ENCODE measurements at regions not wholly inside any gene's neighbourhood (a gene's known extent, or its start where the extent isn't known, plus 50 kb on each side); places are given as distances from the start of the nearest gene placed in this dataset.

- no peak for DNase-seq (ENCODE audit: low read depth in 1 of 2, low spot score in 1 of 2)
- Histone ChIP-seq H3K27me3 (ENCODE audit: insufficient read depth, poor library complexity, severe bottlenecking) (no peaks in the 10 kb centered on the region), H3K27ac (replicated peaks) (no peak overlapping the region), H3K4me3 (replicated peaks; ENCODE audit: insufficient read depth, low read length) (no peak overlapping the region)
- TF ChIP-seq CTCF (IDR thresholded peaks at IDR 0.05; ENCODE audit: insufficient read depth, low read length): no peak
- no peak for TF ChIP-seq SPI1 (IDR thresholded peaks at IDR 0.05; ENCODE audit: borderline replicate concordance, low read depth)
- TF ChIP-seq GABPA (IDR thresholded peaks at IDR 0.05; ENCODE audit: low read depth): no peak
- no peak for TF ChIP-seq POLR2AphosphoS5 (IDR thresholded peaks at IDR 0.05; ENCODE audit: low read depth)
- no peak for TF ChIP-seq REST (IDR thresholded peaks at IDR 0.05; ENCODE audit: insufficient replicate concordance, low read depth)
Measured at GRCh38 chr5:77563475-77563874, 71.4 kb upstream of the WDR41 start.

- Histone ChIP-seq H3K4me3 (replicated peaks; ENCODE audit: insufficient read depth, low read length) (no peak overlapping the region), H3K27me3 (ENCODE audit: insufficient read depth, poor library complexity, severe bottlenecking) (no peaks in the 10 kb centered on the region), H3K27ac (replicated peaks) (no peak overlapping the region)
- DNase-seq (ENCODE audit: low read depth in 1 of 2, low spot score in 1 of 2): no peak
- no peak for TF ChIP-seq CTCF (IDR thresholded peaks at IDR 0.05; ENCODE audit: insufficient read depth, low read length)
Measured at GRCh38 chr5:77561965-77562364, 69.8 kb upstream of the WDR41 start.

GRCh38 chr5:77560677-77561263 is 68.7 kb upstream of the WDR41 start:
- no peak overlapping the region for H3K4me3 ChIP-seq (replicated peaks; ENCODE audit: insufficient read depth, low read length)
- no peaks in the 10 kb centered on the region for H3K27me3 ChIP-seq (ENCODE audit: insufficient read depth, poor library complexity, severe bottlenecking)
- peak in 1 of 2 experiments; percentile 1 for DNase-seq (ENCODE audit: low read depth in 1 of 2, low spot score in 1 of 2)
- no peak overlapping the region for H3K27ac ChIP-seq (replicated peaks)
- no peak for TF ChIP-seq SPI1 (IDR thresholded peaks at IDR 0.05; ENCODE audit: borderline replicate concordance, low read depth)
- TF ChIP-seq REST (IDR thresholded peaks at IDR 0.05; ENCODE audit: insufficient replicate concordance, low read depth): no peak
- TF ChIP-seq CTCF (IDR thresholded peaks at IDR 0.05; ENCODE audit: insufficient read depth, low read length): no peak
- TF ChIP-seq GABPA (IDR thresholded peaks at IDR 0.05; ENCODE audit: low read depth): no peak

DNA sequence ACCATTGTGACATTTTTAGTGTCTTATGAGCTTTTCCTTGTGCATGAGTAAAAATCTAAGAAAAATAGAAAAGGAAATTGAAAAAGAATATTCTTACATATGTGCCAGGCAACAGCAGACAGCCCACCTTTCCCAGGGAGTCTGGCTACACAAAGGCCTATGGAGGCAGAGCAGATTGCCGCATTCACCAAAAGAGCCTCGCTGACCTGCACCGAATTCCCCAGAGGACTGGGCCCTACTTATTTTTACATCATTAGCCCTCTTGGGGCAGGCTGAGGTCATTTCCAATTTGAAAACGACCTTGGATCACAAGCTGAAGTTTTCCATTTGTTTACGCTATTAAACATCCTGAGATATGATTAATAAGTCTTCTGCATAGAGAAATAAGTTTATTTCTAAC is 66.2 kb upstream of the WDR41 start:
- DNase-seq (ENCODE audit: low read depth in 1 of 2, low spot score in 1 of 2): no peak
- no peak overlapping the region for H3K4me3 ChIP-seq (replicated peaks; ENCODE audit: insufficient read depth, low read length)
- no peak overlapping the region for H3K27ac ChIP-seq (replicated peaks)
- no peaks in the 10 kb centered on the region for H3K27me3 ChIP-seq (ENCODE audit: insufficient read depth, poor library complexity, severe bottlenecking)
- TF ChIP-seq POLR2AphosphoS5 (IDR thresholded peaks at IDR 0.05; ENCODE audit: low read depth) (no peak), GABPA (IDR thresholded peaks at IDR 0.05; ENCODE audit: low read depth) (no peak), REST (IDR thresholded peaks at IDR 0.05; ENCODE audit: insufficient replicate concordance, low read depth) (no peak), CTCF (IDR thresholded peaks at IDR 0.05; ENCODE audit: insufficient read depth, low read length) (no peak), SPI1 (IDR thresholded peaks at IDR 0.05; ENCODE audit: borderline replicate concordance, low read depth) (no peak)

Measured in HL-60 (cell line).